ENCODE measurements at regions not wholly inside any gene's neighbourhood (a gene's known extent, or its start where the extent isn't known, plus 50 kb on each side); places are given as distances from the start of the nearest gene placed in this dataset.
"Not testable (repeated sequence)": the region's sequence is repeated elsewhere in the genome, so short reads cannot be mapped to it uniquely, and the experiment has no call there.

DNA sequence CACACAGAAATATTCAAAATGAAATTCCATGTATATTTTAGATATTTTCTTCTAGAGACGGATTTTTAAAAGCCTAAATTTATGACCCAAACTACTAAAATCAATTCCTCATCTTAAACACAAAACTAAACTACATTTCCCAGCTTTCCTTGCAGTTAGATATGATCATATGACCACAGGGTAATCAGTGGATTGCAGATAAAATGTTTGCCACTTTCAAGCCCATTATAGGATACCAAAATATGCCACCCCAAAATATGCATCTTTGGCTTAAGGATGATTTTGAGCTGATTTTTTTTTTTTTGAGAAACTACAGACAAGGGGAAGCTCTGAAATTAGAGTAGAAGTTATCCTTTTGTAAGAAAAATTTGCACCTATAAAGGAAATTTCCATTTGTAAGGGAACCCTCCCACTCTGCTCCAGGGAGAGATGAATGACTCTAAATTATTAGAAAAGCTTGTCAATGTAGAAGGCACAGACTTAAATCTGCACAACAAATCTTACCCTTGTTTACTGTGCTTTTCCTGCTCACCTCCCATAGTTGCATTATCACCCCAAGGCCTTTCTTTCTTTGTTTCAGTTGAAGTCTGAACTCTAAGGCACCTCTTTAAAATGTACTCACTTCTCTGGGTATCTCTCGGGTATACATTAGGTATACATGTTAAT, 503.0 kb downstream of the PDHA2 start:
- DNase-seq, result no peak

DNA sequence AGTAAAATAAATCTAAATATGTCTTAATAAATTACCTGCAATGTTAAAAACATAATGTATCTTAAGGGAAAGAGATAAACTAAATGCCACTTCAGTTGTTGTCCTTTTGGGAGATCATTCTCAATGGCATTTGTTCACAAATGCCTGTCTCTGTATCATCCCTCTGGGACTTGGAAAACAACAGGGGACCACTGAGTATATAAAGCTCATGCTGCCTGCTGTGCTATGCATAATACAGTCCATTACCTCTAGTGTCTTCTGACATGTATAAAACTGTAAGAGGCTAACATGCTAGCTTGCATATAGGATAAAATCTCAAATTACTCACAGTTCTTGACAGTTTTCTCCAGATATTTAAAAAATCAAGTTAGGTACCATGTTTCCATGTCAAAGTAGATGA, 503.9 kb downstream of the PDHA2 start:
- no peak for DNase-seq

DNA sequence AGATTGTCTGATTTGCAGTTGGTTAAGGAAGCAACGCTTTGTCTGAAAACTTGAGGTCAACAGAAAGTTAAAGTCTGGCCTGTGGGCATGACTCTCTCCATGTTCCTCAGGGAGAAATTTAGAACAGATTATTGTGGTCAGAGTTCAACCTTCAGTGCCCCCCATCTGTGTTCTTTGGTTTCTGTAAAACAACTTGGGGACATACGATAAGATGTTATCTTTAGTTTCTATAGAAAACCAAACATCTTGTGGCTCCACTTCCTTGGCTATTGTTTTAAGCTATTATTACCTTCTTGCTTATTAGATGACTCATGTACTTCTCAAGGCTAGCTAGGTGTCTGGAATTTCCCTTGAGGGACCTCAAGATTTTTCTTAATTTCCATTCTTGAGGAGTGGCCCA, 507.7 kb downstream of the PDHA2 start:
- peak; percentile 6 for DNase-seq

DNA sequence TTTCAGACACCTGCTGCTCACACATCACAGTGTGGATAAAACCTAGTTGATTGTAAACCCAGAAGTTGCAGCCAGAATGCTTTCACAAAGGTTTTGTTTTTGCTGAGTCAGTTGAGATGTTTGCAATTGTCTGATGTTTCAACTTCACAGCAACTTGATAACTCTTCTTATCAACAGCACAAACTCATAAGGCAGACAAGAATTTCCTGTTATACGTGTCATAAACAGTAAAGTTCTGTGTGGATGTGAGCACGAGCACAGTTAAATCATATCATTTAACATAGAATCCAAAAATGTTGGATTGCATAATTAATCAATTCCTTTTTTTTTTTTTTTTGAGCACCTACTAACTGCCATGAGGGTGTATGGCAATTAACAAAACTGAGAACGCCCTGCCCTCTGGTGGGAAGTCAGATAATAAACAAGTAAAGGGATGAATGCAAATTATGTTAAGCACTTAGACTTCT, 512.2 kb downstream of the PDHA2 start:
- DNase-seq, result peak; percentile 73

DNA sequence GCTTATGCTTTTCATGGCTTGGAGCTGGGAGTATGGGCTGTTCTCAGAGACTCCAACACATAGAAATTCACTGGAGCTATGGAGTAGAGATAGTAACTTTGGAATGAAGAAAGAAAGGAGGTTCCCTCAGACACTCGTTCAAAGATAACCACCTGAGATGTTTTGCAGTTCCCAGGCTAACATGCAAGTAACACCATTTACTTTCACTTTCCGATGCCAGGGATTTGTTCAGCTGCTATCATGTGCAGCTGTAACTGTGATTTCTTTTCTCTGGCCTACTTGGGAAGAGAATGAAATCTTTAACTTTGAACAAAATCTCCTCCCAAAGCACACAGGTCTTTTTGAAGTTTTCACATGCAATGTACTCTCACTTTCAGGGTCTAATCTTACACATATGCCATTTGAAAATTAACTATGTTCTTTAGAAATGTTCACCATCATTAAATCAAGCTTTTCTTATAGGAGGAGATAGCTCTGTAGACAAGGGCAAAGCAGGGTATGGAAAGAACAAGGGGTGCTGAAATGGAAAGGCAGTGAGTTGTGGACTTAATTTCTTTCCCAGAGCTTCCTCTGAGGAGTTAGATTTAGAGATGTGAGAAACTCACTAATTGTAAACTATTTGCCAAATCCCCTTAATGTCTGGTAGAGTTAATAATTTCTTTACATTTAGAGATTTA, 514.3 kb downstream of the PDHA2 start:
- DNase-seq, result peak; percentile 2

DNA sequence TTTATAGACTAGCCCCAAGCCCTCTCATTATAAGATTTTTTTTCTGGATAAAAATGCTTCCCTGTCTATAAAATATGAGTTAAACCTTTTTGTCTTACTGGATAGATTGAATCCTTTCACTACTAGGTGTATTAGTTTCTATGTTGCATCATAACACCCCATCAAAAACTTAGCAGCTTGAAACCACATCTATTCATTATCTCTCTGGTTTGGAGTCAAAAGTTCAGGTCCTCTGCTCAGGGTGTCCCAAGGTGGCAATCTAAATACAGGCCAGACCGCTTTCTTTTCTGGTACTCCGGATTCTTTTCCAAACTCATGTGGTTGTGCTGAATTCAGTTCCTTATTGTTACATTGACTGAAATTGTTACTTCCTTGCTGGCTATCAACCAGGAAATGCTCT, 515.5 kb downstream of the PDHA2 start:
- DNase-seq, result no peak

DNA sequence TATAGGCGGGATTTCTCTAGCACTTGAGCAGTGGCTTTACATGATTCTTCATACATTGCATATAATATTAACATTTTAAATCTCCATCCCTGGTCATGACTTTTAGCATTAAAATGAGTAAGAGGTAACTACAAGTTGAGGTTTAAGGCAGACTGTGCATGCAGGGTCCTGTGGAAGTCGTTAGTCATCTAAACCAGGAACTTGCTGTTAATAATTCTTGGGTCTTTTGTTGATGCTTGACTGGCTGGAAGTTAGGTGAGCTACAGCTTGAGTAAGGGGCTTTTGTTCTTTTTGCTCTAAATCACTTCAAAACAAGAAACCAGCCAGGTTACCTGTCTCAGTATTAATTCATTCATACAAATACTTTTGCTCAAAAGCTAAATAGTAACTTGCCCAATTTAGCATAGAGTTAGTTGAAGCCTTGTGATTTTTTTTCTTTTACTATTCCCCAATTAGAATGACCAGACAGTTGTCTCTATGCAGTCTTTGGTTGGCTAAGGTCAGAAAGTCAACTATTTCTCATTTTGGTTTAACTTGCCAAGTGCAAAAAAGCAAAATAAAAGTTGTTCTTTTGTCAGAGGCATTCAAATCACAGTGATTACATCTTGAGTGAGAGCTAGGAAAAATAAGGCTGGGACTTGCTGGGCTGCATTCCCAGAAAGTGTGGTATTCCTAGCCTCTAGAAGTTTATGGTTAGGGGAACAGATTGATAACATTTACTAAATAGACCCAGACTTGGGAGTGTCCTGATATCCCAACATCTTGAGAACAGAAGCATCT, 516.9 kb downstream of the PDHA2 start:
- no peak for DNase-seq

DNA sequence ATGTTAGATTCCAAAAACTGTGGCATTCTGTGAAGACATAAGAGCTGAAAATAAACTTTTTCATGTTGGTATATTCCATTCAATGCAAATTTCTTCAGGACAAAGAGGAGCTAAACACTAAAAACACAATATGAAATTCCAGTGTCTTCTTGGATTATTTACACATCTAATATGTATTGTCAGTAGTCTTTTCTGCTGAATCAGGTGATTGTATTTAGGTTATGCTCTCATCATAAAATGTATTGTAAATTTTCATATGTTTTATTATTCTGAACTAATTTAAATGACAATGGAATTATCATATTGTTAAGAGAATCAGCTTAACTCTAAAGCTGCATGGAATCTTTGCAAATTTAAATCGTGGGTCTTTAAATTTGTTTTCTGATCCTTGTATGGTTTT, 526.7 kb downstream of the PDHA2 start:
- no peak for DNase-seq

DNA sequence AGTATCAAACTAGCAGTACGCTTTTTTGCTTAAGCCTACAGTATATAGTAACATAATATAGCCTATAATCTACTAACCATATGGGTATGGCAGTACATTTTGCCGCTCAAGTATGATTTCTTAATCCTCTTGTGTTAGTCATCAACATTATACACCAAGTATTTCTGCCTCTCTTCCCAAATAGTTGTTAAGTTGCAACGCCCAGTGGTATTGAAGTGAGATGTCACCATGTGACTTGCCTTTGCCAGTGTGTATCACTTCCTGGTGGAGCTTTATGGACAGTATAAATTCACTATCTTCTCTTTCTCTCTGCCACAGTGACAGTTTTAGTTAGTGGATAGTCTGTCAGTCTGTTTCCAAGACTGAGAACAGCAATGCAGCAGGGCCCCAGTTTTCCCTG, 535.5 kb downstream of the PDHA2 start:
- no peak for DNase-seq

DNA sequence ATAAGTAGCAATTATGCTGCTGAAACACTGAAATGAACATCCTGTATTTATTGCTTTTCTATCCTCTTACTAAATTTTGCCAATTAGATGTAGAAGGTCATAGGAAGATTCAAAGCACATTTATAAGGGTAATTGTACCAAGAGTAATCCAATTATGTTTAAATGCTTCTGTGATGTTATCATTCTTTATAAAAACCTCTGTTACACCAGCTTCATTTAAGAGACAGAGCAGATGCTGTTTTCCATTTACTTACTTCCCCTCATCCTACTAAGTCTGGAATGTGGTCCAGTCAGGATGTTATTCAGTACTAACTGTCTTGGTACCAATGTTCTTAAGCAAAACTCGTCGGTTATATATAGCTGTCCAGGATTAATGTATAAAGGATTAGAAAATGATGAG, 539.6 kb downstream of the PDHA2 start:
- DNase-seq, result no peak

DNA sequence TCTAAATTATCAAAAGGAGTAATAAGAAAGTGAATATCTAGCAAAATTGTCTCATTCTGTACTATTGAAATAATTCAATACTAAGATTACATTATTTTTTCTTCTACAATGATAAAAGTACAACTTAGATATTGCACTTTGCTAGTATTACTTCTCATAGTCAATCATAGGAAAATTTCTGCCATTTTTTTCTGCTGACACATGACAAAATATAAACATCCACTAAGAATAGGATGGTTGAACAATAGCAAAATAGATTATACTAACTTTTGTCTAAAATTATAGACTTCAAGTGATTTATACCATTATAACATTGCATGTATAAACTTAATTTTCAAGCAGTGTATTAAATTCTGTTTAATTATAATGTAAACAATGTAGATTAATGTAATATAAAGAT, 540.2 kb downstream of the PDHA2 start:
- no peak for DNase-seq

DNA sequence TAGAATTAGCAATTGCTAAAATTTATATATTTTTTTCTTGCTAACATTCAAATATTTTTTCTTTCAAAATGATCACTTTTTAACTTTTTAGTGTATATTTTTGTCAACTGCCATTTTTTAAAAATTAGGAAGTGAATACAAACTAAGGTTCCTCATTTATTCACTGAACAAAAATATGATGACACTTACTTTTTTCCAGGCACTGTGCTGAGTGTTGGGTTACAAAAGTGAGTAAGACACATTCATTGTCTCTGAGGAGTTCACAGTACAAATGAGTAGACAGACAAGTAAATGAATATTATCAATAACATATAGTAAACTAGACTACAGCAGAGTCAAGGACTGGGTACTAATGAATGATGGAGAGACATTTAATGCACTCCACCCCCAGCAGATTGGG, 543.5 kb downstream of the PDHA2 start:
- DNase-seq, result no peak

DNA sequence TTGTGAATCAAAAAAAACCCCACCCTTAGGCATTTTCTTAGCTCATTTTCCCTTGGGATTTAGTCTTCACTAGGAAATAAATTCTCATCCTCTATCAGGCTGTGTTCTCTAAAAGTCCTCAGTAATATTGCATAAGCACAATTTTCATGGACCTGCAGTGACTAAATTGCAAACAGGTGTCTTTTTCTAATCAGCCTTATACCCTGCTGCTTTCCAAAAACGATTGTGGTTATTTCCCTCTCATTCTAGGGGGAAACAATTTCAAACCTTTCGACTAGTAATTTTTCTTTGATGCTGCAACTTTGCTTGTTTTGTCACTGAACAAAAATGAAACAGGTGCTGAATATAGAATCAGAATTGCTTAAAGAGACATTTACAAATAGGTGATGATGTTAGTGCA, 549.9 kb downstream of the PDHA2 start:
- DNase-seq, result no peak

DNA sequence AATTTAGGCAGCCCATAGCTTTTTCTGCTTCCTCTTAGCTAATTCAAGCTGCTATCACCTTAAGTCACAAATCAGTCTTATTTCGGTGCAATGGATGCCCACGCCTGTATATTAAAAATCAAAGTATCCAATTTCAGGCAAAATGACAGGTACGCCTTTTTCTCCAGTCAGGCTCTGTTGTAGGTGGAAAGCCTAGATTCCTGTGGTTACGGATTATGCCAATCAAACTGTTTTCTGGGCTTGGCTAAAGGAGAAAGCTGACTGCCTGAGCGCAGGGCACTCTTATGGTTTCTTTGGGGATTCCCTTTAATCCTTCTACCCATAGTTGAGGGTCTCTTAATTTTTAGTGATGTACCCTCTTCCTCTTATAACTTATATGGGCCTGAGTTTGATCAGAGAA, 550.5 kb downstream of the PDHA2 start:
- no peak for DNase-seq

DNA sequence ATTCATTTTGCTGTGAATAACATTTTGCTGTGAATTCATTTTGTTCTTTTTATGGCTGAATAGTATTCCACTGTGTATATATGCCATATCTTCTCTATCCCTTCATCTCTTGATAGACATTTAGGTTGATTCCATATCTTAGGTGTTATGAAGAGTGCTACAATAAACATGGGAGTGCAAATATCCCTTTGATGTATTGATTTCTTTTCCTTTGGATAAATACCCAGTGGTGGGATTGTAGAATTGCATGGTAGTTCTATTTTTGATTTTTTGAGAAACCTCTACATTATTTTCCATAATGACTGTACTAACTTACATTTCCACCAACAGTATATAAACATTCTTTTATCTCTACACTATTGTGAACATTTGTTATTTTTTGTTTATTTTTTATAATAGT, 555.9 kb downstream of the PDHA2 start:
- no peak for DNase-seq

DNA sequence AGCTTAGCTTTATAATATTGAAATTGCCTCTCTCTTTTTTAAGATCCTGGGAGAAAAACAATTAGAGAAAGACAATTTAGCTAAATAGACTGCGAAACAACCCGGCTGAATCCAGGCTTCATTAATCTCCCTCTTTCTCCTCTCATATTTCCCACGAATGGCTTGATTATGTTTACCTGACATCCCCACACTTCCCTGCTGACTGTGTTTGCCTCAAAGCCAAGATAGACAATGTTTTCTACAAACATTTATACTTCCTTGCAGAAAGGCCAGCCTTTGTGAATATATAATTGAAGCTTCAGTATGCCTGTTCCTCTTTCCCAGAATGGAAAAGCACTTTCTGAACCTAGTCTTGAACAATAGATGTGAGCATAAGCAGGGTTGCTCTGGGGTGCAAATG, 566.8 kb downstream of the PDHA2 start:
- DNase-seq, result no peak

DNA sequence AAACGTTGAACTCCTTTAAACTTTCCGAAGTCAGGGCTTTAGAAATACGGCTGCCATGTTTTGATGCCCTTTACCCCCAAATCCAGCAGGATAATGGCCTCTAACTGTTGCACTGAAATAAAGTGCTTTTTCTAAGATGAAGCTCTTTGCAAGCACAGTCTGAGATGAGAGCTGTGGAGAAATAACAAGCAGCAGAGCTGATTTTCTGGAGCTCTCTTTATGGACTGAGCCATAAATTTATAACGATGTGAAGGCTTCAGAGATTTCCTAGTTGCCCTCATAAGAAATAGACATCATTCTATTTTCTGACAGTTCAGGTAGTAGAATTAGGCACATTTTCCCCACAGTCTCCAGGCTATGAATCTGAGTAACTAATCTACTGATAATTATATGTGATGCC, 567.3 kb downstream of the PDHA2 start:
- DNase-seq, result no peak

DNA sequence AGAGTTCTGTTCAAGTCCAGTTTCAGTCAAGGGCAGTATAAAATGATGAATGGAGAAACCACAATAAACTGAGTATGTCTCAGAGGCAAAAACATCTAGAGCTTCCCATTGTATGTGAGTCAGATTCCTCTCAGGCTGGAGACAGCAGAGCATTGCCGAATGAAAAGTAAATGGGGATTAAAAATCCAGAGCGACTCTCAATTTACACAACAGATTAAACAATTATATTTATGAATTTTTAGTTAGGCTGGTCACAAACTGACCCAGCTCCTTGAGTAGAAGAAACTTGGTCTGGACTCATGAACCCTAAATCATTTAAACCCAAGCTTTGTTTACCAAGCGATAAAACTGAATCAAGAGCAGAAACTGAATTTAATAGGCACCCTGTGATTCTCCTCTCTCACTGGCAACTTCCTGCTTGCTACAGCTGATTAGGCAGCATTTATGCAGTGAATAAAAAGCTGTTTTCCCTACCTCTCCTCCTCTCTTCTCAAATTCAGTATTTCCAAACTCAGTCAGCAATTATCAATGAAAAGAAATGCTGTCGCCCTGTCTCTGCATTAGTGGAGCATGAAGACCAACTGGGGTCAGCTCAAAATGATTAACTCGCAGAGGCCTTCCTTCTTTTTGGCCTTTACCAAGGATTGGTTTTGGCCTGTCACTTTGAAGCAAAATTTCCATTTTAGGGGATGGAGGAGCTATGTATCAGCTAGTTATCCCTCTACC, 568.0 kb downstream of the PDHA2 start:
- no peak for DNase-seq

DNA sequence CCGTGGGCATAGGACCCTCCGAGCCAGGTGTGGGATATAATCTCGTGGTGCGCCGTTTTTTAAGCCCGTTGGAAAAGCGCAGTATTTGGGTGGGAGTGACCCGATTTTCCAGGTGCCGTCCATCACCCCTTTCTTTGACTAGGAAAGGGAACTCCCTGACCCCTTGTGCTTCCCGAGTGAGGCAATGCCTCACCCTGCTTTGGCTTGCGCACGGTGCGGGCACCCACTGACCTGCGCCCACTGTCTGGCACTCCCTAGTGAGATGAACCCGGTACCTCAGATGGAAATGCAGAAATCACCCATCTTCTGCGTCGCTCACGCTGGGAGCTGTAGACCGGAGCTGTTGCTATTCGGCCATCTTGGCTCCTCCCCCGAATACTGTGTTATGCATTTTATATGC, 575.0 kb downstream of the PDHA2 start:
- DNase-seq, result not testable (repeated sequence)

DNA sequence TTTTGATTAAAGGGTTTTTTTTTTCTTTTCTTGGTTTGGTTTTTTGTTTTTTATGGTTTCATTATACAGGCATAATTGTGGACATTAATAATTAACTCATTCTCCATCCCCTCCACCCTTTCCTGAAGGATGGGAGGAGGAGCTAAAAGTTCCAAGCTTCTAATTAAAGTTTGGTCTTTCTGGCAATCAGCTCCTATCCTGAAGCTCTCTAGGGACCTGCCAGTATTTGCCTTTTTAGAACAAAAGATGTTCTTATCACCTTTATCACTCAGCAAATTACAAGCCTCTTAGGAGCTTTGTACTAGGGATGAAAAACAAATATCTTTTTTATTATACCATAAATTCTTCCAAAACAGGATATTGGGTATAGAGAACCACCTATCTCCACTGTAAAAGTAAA, 589.8 kb downstream of the PDHA2 start:
- DNase-seq, result no peak

DNA sequence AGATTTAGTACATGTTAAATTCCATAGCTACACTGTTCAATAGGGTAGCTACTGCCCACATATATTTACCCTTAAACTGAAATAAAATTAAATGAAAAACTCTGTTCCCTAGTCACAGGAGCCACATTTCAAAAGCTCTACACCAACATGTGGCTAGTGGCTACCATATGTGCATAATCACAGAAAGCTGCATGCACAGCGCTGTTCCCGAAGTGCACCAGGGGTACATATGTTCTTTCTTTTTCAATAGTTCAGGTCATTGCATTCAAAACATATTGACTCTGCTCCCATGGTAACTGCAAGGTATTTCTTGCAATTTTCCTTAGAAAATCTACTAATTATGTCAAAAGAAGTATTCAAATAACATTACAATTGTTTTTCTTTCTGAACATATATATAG, 591.2 kb downstream of the PDHA2 start:
- DNase-seq, result no peak

DNA sequence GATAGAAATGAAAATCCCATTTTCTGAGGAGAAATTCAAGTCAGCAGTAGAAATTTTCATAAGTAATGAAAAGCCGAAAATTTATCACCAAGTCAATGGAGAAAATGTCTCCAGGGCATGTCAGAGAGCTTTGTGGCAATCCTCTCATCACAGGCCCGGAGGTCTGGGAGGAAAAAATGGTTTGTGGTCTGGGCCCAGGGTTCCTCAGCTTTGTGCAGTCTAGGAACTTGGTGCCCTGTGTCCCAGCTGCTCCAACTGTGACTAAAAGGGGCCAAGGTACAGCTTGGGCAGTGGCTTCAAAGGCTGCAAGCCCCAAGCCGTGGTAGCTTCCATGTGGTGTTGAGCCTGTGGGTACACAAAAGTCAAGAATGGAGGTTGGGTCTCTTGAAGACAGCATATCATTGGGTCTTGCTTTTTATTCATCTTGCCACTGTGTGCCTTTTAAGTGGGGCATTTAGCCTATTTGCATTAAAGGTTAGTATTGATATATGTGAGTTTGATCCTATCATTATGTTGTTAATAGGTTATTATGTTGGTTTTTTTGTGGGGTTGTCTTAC, 608.5 kb downstream of the PDHA2 start:
- no peak for DNase-seq

DNA sequence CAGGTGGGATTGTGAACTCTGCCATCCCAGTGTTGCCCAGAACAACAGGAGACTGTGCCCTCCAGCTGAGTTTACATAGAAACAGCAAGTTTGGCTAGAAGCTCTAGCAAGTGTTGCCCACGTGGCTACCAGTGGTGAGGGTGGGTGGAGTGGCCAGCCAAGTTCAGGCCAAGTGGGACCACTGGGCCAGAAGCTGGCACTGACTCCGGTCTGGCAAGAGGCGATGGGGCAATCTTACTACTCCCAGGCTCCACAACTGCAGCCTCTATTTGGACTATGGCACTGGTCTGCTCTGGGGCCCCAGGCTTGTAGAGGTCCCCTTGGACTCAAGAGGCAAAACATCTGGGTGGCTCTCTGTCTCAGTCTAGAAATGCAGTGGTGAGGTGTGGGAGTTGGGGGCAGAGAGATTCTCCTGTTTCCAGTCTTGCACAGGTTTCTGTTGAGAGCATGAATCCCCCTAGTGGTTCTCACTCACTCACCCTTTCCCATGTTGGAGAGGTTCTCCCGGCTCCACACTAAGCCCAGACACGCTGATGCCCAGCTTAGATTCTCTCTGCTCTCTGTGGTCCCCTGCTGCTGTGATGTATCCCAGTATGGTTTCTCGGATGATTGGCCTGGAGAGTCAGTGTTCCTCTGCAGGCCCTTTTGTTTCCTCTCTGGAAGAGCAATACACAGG, 615.3 kb downstream of the PDHA2 start:
- no peak for DNase-seq

Data from hematopoietic multipotent progenitor cell treated with erythropoietin and hydrocortisone succinate and interleukin-3 and kit ligand, for 8 days (in vitro differentiated cells).